Left ventricle myocardium inferior (tissue), 1 donor: ENCODE measurements at regions not wholly inside any gene's neighbourhood (a gene's known extent, or its start where the extent isn't known, plus 50 kb on each side); places are given as distances from the start of the nearest gene placed in this dataset.
"Not testable (repeated sequence)": the region's sequence is repeated elsewhere in the genome, so short reads cannot be mapped to it uniquely, and the experiment has no call there.

Source experiments
- DNase-seq: peaks from one replicate; pipeline ENCODE4 v3.0.0-alpha.2; 2020
- H3K27ac ChIP-seq: fragments of 200-600 bp; replicated peaks from 2 replicates; pipeline ENCODE4 v1.8.0; 2021
- H3K27me3 ChIP-seq: fragments of 200-600 bp; 2 replicates; pipeline ENCODE4 v1.8.0; 2021; ENCODE audit warnings: low read depth
- H3K36me3 ChIP-seq: fragments of 200-600 bp; 2 replicates; pipeline ENCODE4 v1.8.0; 2021
- H3K4me1 ChIP-seq: fragments of 200-600 bp; 2 replicates; pipeline ENCODE4 v1.8.0; 2021
- H3K4me3 ChIP-seq: fragments of 200-600 bp; 2 replicates; pipeline ENCODE4 v1.8.0; 2021; ENCODE audit warnings: mild to moderate bottlenecking, moderate library complexity
- H3K9me3 ChIP-seq: fragments of 200-600 bp; replicated peaks from 2 replicates; pipeline ENCODE4 v1.8.0; 2021
- CTCF ChIP-seq: fragments of 200-600 bp; IDR thresholded peaks from 2 replicates; pipeline ENCODE4 v1.8.0; 2021; ENCODE audit warnings: antibody characterized with exemption, mild to moderate bottlenecking, borderline replicate concordance
- intact Hi-C: fragments of 100-400 bp; cut with micrococcal nuclease; formaldehyde crosslinking; loops from one replicate; pipeline ENCODE4 v1.11.0; 2022
- donor health status: DM: no; HTN: yes; CAD: no; lungs with severe emphysema.

- no peak for TF ChIP-seq CTCF
- H3K36me3 ChIP-seq, result no peaks in the 10 kb centered on the region
- no peak overlapping the region for H3K4me3 ChIP-seq
- peaks cover 10% of the 10 kb centered on the region for H3K9me3 ChIP-seq
- DNase-seq, result no peak
- intact Hi-C loops, result no loop called here
- no peak overlapping the region for H3K27ac ChIP-seq
- H3K27me3 ChIP-seq, result peaks cover 23% of the 10 kb centered on the region
- H3K4me1 ChIP-seq, result no peaks in the 10 kb centered on the region
These were observed 163.6 kb downstream of the C1D start for GRCh38 chr2:67899187-67899586.

- Histone ChIP-seq H3K9me3 (peaks cover 10% of the 10 kb centered on the region), H3K4me1 (no peaks in the 10 kb centered on the region), H3K36me3 (no peaks in the 10 kb centered on the region), H3K27me3 (peaks cover 39% of the 10 kb centered on the region), H3K27ac (no peak overlapping the region), H3K4me3 (no peak overlapping the region)
- intact Hi-C loops, result no loop called here
- TF ChIP-seq CTCF, result no peak
- no peak for DNase-seq
These were observed 162.0 kb downstream of the C1D start for GRCh38 chr2:67900826-67901225.

- Histone ChIP-seq H3K36me3 (no peaks in the 10 kb centered on the region), H3K4me1 (no peaks in the 10 kb centered on the region), H3K27me3 (peaks cover 55% of the 10 kb centered on the region), H3K4me3 (no peak overlapping the region), H3K27ac (no peak overlapping the region), H3K9me3 (peaks cover 10% of the 10 kb centered on the region)
- DNase-seq, result no peak
- intact Hi-C loops, result no loop called here
- TF ChIP-seq CTCF, result no peak
These were observed 158.2 kb downstream of the C1D start for GRCh38 chr2:67904566-67904965.

DNA sequence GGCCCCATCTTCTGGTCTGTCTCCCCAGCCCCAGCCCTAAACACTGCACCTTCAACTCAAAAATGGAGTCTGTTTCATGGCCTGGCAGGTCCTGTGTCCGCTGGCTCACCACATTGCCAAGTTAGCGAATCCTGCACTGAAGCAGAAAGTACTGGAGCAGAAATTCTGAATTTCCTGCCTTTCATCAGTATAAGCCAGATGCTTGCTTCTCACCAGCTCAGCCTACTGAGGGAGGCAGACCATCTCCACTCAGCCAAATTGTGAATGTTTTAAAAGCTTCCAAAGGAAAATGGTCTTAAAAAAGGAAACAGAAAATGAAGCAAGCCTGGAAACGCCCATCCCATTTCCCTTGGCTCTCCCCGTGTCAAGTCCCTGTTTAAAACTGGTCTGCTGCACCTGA is 157.8 kb downstream of the C1D start:
- H3K9me3 ChIP-seq, result peaks cover 10% of the 10 kb centered on the region
- peaks cover 55% of the 10 kb centered on the region for H3K27me3 ChIP-seq
- DNase-seq, result no peak
- intact Hi-C loops, result no loop called here
- H3K27ac ChIP-seq, result no peak overlapping the region
- H3K4me3 ChIP-seq, result no peak overlapping the region
- no peaks in the 10 kb centered on the region for H3K4me1 ChIP-seq
- H3K36me3 ChIP-seq, result no peaks in the 10 kb centered on the region
- no peak for TF ChIP-seq CTCF

DNA sequence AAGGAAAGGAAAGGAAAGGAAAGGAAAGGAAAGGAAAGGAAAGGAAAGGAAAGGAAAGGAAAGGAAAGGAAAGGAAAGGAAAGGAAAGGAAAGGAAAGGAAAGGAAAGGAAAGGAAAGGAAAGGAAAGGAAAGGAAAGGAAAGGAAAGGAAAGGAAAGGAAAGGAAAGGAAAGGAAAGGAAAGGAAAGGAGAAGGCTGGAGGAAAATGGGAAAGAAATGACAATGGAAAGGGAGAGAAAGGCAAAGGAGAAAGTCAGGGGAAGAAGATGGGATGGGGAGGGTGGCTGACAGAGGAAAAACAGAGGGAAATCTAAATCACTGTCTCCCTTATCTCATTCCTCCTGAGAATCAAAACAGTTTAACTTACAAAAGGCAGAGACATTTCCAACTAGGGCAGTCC is 156.3 kb downstream of the C1D start:
- intact Hi-C loops, H3K27ac ChIP-seq, H3K4me1 ChIP-seq, H3K9me3 ChIP-seq, DNase-seq, H3K4me3 ChIP-seq, H3K36me3 ChIP-seq: not testable (repeated sequence)
- H3K27me3 ChIP-seq, result peaks cover 54% of the 10 kb centered on the region

DNA sequence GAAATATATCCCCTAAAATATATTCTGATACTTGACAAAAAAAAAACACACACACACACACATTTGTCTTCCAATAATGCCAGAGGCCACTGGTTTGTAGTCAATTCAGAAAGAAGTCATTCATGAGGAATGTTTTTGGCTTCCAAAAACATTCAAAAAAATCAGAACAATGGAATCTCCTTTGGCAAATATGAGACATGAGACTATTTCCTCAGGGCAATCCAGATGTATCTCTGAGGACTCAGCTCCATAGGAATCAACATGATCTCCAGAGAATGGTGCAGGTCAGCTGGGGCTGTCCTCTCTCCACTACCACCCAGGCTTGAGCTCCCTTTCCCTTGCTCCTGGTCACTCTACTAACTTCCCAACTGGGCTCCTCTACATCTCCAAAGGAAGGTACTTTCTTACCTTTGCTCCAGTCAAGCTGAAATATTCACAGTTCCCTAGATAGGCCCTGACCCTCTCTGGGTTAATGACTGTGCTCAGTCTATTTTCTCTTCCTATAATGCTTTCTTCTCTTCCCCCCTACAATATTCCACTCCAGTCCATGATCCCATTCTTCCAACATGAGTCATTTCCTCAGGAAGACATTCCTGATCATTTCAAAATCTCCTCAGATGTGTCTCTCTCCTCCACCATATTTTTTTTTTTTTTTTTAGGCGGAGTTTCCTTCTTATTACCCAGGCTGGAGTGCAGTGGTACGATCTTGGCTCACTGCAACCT is 145.3 kb downstream of the C1D start:
- Histone ChIP-seq H3K4me3 (no peak overlapping the region), H3K9me3 (no peaks in the 10 kb centered on the region), H3K27ac (no peak overlapping the region), H3K27me3 (peaks cover 7% of the 10 kb centered on the region), H3K4me1 (no peaks in the 10 kb centered on the region), H3K36me3 (no peaks in the 10 kb centered on the region)
- TF ChIP-seq CTCF, result no peak
- no peak for DNase-seq
- intact Hi-C loops, result no loop called here
